HCT116 (cell line): ENCODE measurements at regions not wholly inside any gene's neighbourhood (a gene's known extent, or its start where the extent isn't known, plus 50 kb on each side); places are given as distances from the start of the nearest gene placed in this dataset.

ENCODE experiments used
- ATAC-seq: fragments of 200-7000 bp; cut with Tn5 transposase; 2 replicates; pipeline ENCODE4 v1.9.1; 2020; ENCODE audit warnings: mild to moderate bottlenecking, moderate library complexity
- BruUV-seq: library from RNA; stranded (reverse); fragments of 400-500 nt; replicated peaks from 2 replicates; lab custom pipeline; 2021; lab: Mats Ljungman, UMichigan
- CTCF ChIA-PET: fragments of 300-600 bp; sonication (Branson Sonifier 250); formaldehyde crosslinking; loops from one replicate; lab custom pipeline; 2021; ENCODE audit warnings: antibody characterized with exemption; lab: Charles Lee
- POLR2A ChIA-PET: fragments of 300-600, 350-600 bp; sonication (Branson Sonifier 250); formaldehyde crosslinking; loops from one replicate; lab custom pipeline; 2021; ENCODE audit warnings: antibody characterized with exemption; lab: Charles Lee
- RAD21 ChIA-PET, 2 experiments: fragments of 300-600 bp; sonication (Branson Sonifier 250); formaldehyde crosslinking; loops; one replicate each; lab custom pipeline; 2023; ENCODE audit warnings: low total read pairs in 2 of 2; ENCODE audit not compliant: uncharacterized antibody in 2 of 2, unreplicated experiment in 2 of 2, low non-redundant PET in 1 of 2; lab: Charles Lee
- DNase-seq: peaks from one replicate; pipeline ENCODE4 v3.0.0-alpha.2; 2010; ENCODE audit warnings: low read depth, low spot score
- H2AFZ ChIP-seq: fragments of 200-600 bp; shearing (Covaris generic), sonication (generic); 2 replicates; pipeline ENCODE4 v1.6.1; 2017; ENCODE audit warnings: low read depth, mixed run types, mixed read lengths, antibody characterized with exemption, low read length; ENCODE audit not compliant: poor library complexity, severe bottlenecking
- H3K27ac ChIP-seq: 2 replicates; pipeline ENCODE4 v1.5.1; 2012; ENCODE audit warnings: low read depth, low read length
- H3K27me3 ChIP-seq: fragments of 200-600 bp; sonication (generic); 2 replicates; pipeline ENCODE4 v1.6.1; 2016; ENCODE audit warnings: mixed run types, low read length, mixed read lengths; ENCODE audit not compliant: insufficient read depth
- H3K36me3 ChIP-seq, 2 experiments: fragments of 200-500 bp in 1 of 2; fragments of 200-600 bp in 1 of 2; sonication (Bioruptor generic) in 1 of 2; sonication (generic) in 1 of 2; 2 replicates each; pipeline versions ENCODE4 v1.5.1 to v1.6.1; 2014 to 2016; ENCODE audit warnings: low read length in 2 of 2, inconsistent platforms in 1 of 2, mixed read lengths in 1 of 2, mixed run types in 1 of 2; ENCODE audit not compliant: insufficient read depth in 2 of 2, control insufficient read depth in 1 of 2
- H3K4me1 ChIP-seq, 2 experiments: fragments of 200-600 bp in 1 of 2; sonication (generic) in 1 of 2; 2 replicates each; pipeline versions ENCODE4 v1.5.1 to v1.6.1; 2012 to 2017; ENCODE audit warnings: low read length in 2 of 2, inconsistent platforms in 1 of 2, mild to moderate bottlenecking in 1 of 2, mixed read lengths in 1 of 2, mixed run types in 1 of 2, moderate library complexity in 1 of 2; ENCODE audit not compliant: insufficient read depth in 2 of 2, control insufficient read depth in 1 of 2
- H3K4me2 ChIP-seq: fragments of 200-600 bp; sonication (generic); 2 replicates; pipeline ENCODE4 v1.6.1; 2017; ENCODE audit warnings: mixed run types, low read length, mixed read lengths
- H3K4me3 ChIP-seq, 2 experiments: fragments of 200-600 bp in 1 of 2; sonication (generic) in 1 of 2; replicated peaks in 1 of 2; 2 replicates each; pipeline ENCODE4 v1.5.1; 2011 to 2016; ENCODE audit warnings: low read length in 2 of 2, control low read depth in 1 of 2, low read depth in 1 of 2, mild to moderate bottlenecking in 1 of 2, mixed read lengths in 1 of 2, mixed run types in 1 of 2
- H3K79me2 ChIP-seq: fragments of 200-600 bp; sonication (generic); 2 replicates; pipeline ENCODE4 v1.6.1; 2017; ENCODE audit warnings: mild to moderate bottlenecking, mixed run types, low read length, moderate library complexity, mixed read lengths; ENCODE audit not compliant: insufficient read depth
- H3K9ac ChIP-seq: fragments of 200-600 bp; sonication (generic); 2 replicates; pipeline ENCODE4 v1.6.1; 2016; ENCODE audit warnings: low read length, mixed read lengths
- H3K9me2 ChIP-seq: fragments of 200-600 bp; sonication (generic), shearing (Covaris generic); 2 replicates; pipeline ENCODE4 v1.6.1; 2017; ENCODE audit warnings: mixed run types, mild to moderate bottlenecking, moderate library complexity; ENCODE audit not compliant: insufficient read depth
- H3K9me3 ChIP-seq, 2 experiments: fragments of 200-500 bp in 1 of 2; fragments of 200-600 bp in 1 of 2; sonication (Bioruptor generic) in 1 of 2; sonication (generic) in 1 of 2; 2 replicates each; pipeline ENCODE4 v1.6.1; 2014 to 2017; ENCODE audit warnings: low read length in 2 of 2, mixed read lengths in 2 of 2, inconsistent platforms in 1 of 2, low read depth in 1 of 2, mild to moderate bottlenecking in 1 of 2, mixed run types in 1 of 2, moderate library complexity in 1 of 2; ENCODE audit not compliant: control insufficient read depth in 1 of 2, insufficient read depth in 1 of 2
- H4K20me1 ChIP-seq: fragments of 200-600 bp; sonication (generic), shearing (Covaris generic); 2 replicates; pipeline ENCODE4 v1.6.1; 2017; ENCODE audit warnings: mixed run types, mild to moderate bottlenecking, moderate library complexity; ENCODE audit not compliant: insufficient read depth
- ATF3 ChIP-seq: IDR thresholded peaks from 2 replicates; pipeline ENCODE4 v1.6.1; 2012
- CBX3 ChIP-seq: IDR thresholded peaks from 2 replicates; pipeline ENCODE4 v1.6.1; 2012; ENCODE audit warnings: low read depth
- CEBPB ChIP-seq: IDR thresholded peaks from 2 replicates; pipeline ENCODE4 v1.6.1; 2012; ENCODE audit warnings: low read depth
- EGR1 ChIP-seq: IDR thresholded peaks from 2 replicates; pipeline ENCODE4 v1.6.1; 2012; ENCODE audit warnings: low read depth
- ELF1 ChIP-seq: IDR thresholded peaks from 2 replicates; pipeline ENCODE4 v1.6.1; 2012; ENCODE audit warnings: low read depth, borderline replicate concordance
- EZH2 ChIP-seq: fragments of 200-600 bp; sonication (generic); IDR thresholded peaks from 2 replicates; pipeline ENCODE4 v1.6.1; 2017; ENCODE audit warnings: antibody characterized with exemption, mixed run types
- FOSL1 ChIP-seq: IDR thresholded peaks from 2 replicates; pipeline ENCODE4 v1.6.1; 2012; ENCODE audit warnings: low read depth
- JUND ChIP-seq: IDR thresholded peaks from 2 replicates; pipeline ENCODE4 v1.6.1; 2012
- MAX ChIP-seq: IDR thresholded peaks from 2 replicates; pipeline ENCODE4 v1.6.1; 2012
- POLR2A ChIP-seq: IDR thresholded peaks from 2 replicates; pipeline ENCODE4 v1.7.0; 2011; ENCODE audit warnings: borderline replicate concordance; ENCODE audit not compliant: insufficient read depth, insufficient read length; ENCODE audit errors: extremely low read depth
- RAD21 ChIP-seq: IDR thresholded peaks from 2 replicates; pipeline ENCODE4 v1.6.1; 2012; ENCODE audit warnings: low read depth, mild to moderate bottlenecking
- SIN3A ChIP-seq: IDR thresholded peaks from 2 replicates; pipeline ENCODE4 v1.6.1; 2012; ENCODE audit warnings: low read depth
- SP1 ChIP-seq: IDR thresholded peaks from 2 replicates; pipeline ENCODE4 v1.6.1; 2012; ENCODE audit warnings: low read depth
- SRF ChIP-seq: IDR thresholded peaks from 2 replicates; pipeline ENCODE4 v1.6.1; 2012; ENCODE audit warnings: low read depth
- TCF7L2 ChIP-seq: IDR thresholded peaks from 2 replicates; pipeline ENCODE4 v1.7.0; 2011; ENCODE audit warnings: borderline replicate concordance, inconsistent platforms; ENCODE audit not compliant: insufficient read depth, insufficient read length; ENCODE audit errors: extremely low read depth
- YY1 ChIP-seq: IDR thresholded peaks from 2 replicates; pipeline ENCODE4 v1.6.1; 2011; ENCODE audit warnings: low read length, low read depth, moderate library complexity, mild to moderate bottlenecking; ENCODE audit not compliant: insufficient replicate concordance; ENCODE audit errors: extremely low read depth
- ZNF274 ChIP-seq: fragments of 200-500 bp; sonication (Bioruptor generic); IDR thresholded peaks from 2 replicates; pipeline ENCODE4 v1.6.1; 2014; ENCODE audit warnings: mild to moderate bottlenecking, low read depth, low read length, inconsistent platforms
- intact Hi-C: fragments of 100-400 bp; cut with micrococcal nuclease; formaldehyde crosslinking; loops from 2 replicates; pipeline ENCODE4 v1.10.0; 2022

GRCh38 chr13:78907006-78907405 lies 248.1 kb upstream of the OBI1 start:
- TF ChIP-seq JUND (no peak), TCF7L2 (no peak), ATF3 (no peak), EGR1 (no peak), ELF1 (no peak), ZNF274 (no peak), CEBPB (no peak), SIN3A (no peak), EZH2 (no peak), FOSL1 (no peak), SRF (no peak), RAD21 (no peak), MAX (no peak), YY1 (no peak), CBX3 (no peak), POLR2A (no peak), SP1 (no peak)
- Histone ChIP-seq H2AFZ (no peak overlapping the region), H3K79me2 (no peaks in the 10 kb centered on the region), H3K9me2 (no peaks in the 10 kb centered on the region), H3K4me3 (no peak overlapping the region), H3K4me1 (no peaks in the 10 kb centered on the region), H3K4me2 (no peak overlapping the region), H4K20me1 (no peaks in the 10 kb centered on the region), H3K36me3 (no peaks in the 10 kb centered on the region), H3K27me3 (no peaks in the 10 kb centered on the region), H3K9ac (no peak overlapping the region), H3K27ac (no peak overlapping the region), H3K9me3 (no peaks in the 10 kb centered on the region)
- POLR2A ChIA-PET = no interaction called here
- RAD21 ChIA-PET = no interaction called here
- ATAC-seq (no peak), DNase-seq (no peak)
- CTCF ChIA-PET = no interaction called here
- BruUV-seq = no TSS peak
- intact Hi-C loops = no loop called here
